GM23248 (cell line): ENCODE measurements at regions not wholly inside any gene's neighbourhood (a gene's known extent, or its start where the extent isn't known, plus 50 kb on each side); places are given as distances from the start of the nearest gene placed in this dataset. TPM values are rescaled to one million over a fixed set of nuclear protein-coding genes. Genes with fewer than 3 reads are reported as not detected.

Source experiments
- small RNA-seq: library from RNA; depleted of rRNA; stranded (forward); fragments of <200 nt; gene quantifications from one replicate; pipeline ENCODE3, GENCODE V24; 2014; ENCODE audit warnings: low read depth, low replicate concordance

Small RNA genes lying in the stretch of these regions (small RNA-seq; reads per million reads assigned to genes)
- not detected for gene RNU6-17P
